IMR-90 (cell line): ENCODE measurements at regions not wholly inside any gene's neighbourhood (a gene's known extent, or its start where the extent isn't known, plus 50 kb on each side); places are given as distances from the start of the nearest gene placed in this dataset.

Experiments
- ATAC-seq: fragments of 200-7000 bp; cut with Tn5 transposase; 2 replicates; pipeline ENCODE4 v1.9.1; 2020; ENCODE audit warnings: low read depth, mild to moderate bottlenecking, moderate library complexity
- BruUV-seq: library from RNA; stranded (reverse); fragments of 400-500 nt; replicated peaks from 2 replicates; lab custom pipeline; 2021; lab: Mats Ljungman, UMichigan
- CTCF ChIA-PET: fragments of 300-600 bp; formaldehyde crosslinking; extraction: SDS; loops from one replicate; lab custom pipeline; 2021; ENCODE audit warnings: antibody characterized with exemption; lab: Yijun Ruan, JAX
- POLR2A ChIA-PET: fragments of 300-600 bp; sonication (Branson Sonifier 250); formaldehyde crosslinking; loops from one replicate; lab custom pipeline; 2022; ENCODE audit warnings: antibody characterized with exemption; ENCODE audit not compliant: unreplicated experiment; lab: Charles Lee
- DNase-seq: peaks from one replicate; pipeline ENCODE4 v3.0.0; 2013
- H2AFZ ChIP-seq: replicated peaks from 2 replicates; pipeline ENCODE3; 2013; ENCODE audit warnings: low read length, mild to moderate bottlenecking; ENCODE audit not compliant: poor library complexity
- H2AK5ac ChIP-seq: 2 replicates; pipeline ENCODE4 v1.6.1; 2013; ENCODE audit warnings: low read depth, low read length, inconsistent platforms
- H2AK9ac ChIP-seq: replicated peaks from 2 replicates; pipeline ENCODE3; 2013; ENCODE audit warnings: mild to moderate bottlenecking, low read depth, low read length, moderate library complexity; ENCODE audit not compliant: poor library complexity
- H2BK120ac ChIP-seq: 2 replicates; pipeline ENCODE4 v1.6.1; 2013; ENCODE audit warnings: low read depth, low read length, inconsistent platforms
- H2BK15ac ChIP-seq: 3 replicates; pipeline ENCODE4 v1.6.1; 2013; ENCODE audit warnings: low read depth, low read length, inconsistent platforms
- H2BK20ac ChIP-seq: 2 replicates; pipeline ENCODE4 v1.6.1; 2013; ENCODE audit warnings: low read depth, mild to moderate bottlenecking, inconsistent platforms, low read length, moderate library complexity
- H2BK5ac ChIP-seq: 2 replicates; pipeline ENCODE4 v1.6.1; 2013; ENCODE audit warnings: mild to moderate bottlenecking, low read depth, low read length, inconsistent platforms; ENCODE audit not compliant: poor library complexity, severe bottlenecking
- H3K14ac ChIP-seq: replicated peaks from 2 replicates; pipeline ENCODE4 v1.6.1; 2013; ENCODE audit warnings: low read depth, low read length, inconsistent platforms
- H3K18ac ChIP-seq: 2 replicates; pipeline ENCODE4 v1.6.1; 2013; ENCODE audit warnings: low read depth, low read length, control low read depth
- H3K23ac ChIP-seq: 2 replicates; pipeline ENCODE4 v1.6.1; 2013; ENCODE audit warnings: low read depth, low read length, inconsistent platforms
- H3K27ac ChIP-seq: 2 replicates; pipeline ENCODE4 v1.5.1; 2013; ENCODE audit warnings: mild to moderate bottlenecking, control low read depth, low read length; ENCODE audit not compliant: insufficient read depth
- H3K27me3 ChIP-seq: 2 replicates; pipeline ENCODE4 v1.6.1; 2013; ENCODE audit warnings: low read length; ENCODE audit not compliant: control insufficient read depth, insufficient read depth
- H3K36me3 ChIP-seq: 2 replicates; pipeline ENCODE4 v1.6.1; 2013; ENCODE audit warnings: low read length, mixed read lengths; ENCODE audit not compliant: control insufficient read depth, insufficient read depth
- H3K4ac ChIP-seq: 2 replicates; pipeline ENCODE4 v1.6.1; 2013; ENCODE audit warnings: low read depth, low read length, inconsistent platforms
- H3K4me1 ChIP-seq: 2 replicates; pipeline ENCODE4 v1.6.1; 2013; ENCODE audit warnings: low read length, mixed read lengths; ENCODE audit not compliant: control insufficient read depth, insufficient read depth
- H3K4me2 ChIP-seq: 2 replicates; pipeline ENCODE4 v1.6.1; 2013; ENCODE audit warnings: low read depth, mild to moderate bottlenecking, control low read depth, low read length, moderate library complexity
- H3K4me3 ChIP-seq: 2 replicates; pipeline ENCODE4 v1.5.1; 2013; ENCODE audit warnings: low read depth, mild to moderate bottlenecking, control low read depth, low read length, moderate library complexity; ENCODE audit not compliant: insufficient read depth
- H3K56ac ChIP-seq: 2 replicates; pipeline ENCODE4 v1.6.1; 2013; ENCODE audit warnings: low read length, inconsistent platforms; ENCODE audit not compliant: insufficient read depth; ENCODE audit errors: extremely low read depth
- H3K79me1 ChIP-seq, 2 experiments: 2 replicates each; pipeline ENCODE4 v1.6.1; 2013; ENCODE audit warnings: low read length in 2 of 2, inconsistent platforms in 1 of 2, low read depth in 1 of 2
- H3K9ac ChIP-seq: 2 replicates; pipeline ENCODE4 v1.6.1; 2013; ENCODE audit warnings: low read depth, low read length, control low read depth
- H3K9me1 ChIP-seq: 2 replicates; pipeline ENCODE4 v1.6.1; 2013; ENCODE audit warnings: low read length, inconsistent platforms; ENCODE audit not compliant: insufficient read depth
- H3K9me3 ChIP-seq: 2 replicates; pipeline ENCODE4 v1.6.1; 2013; ENCODE audit warnings: low read length; ENCODE audit not compliant: control insufficient read depth, insufficient read depth
- H4K20me1 ChIP-seq: 2 replicates; pipeline ENCODE4 v1.6.1; 2013; ENCODE audit warnings: low read length, inconsistent platforms; ENCODE audit not compliant: insufficient read depth
- H4K5ac ChIP-seq: 2 replicates; pipeline ENCODE4 v1.6.1; 2013; ENCODE audit warnings: mild to moderate bottlenecking, low read depth, low read length, control low read depth
- H4K8ac ChIP-seq, 2 experiments: 2 replicates each; pipeline ENCODE4 v1.6.1; 2013; ENCODE audit warnings: low read depth in 2 of 2, low read length in 2 of 2, control low read depth in 1 of 2, inconsistent platforms in 1 of 2
- H4K91ac ChIP-seq: 2 replicates; pipeline ENCODE4 v1.6.1; 2013; ENCODE audit warnings: low read depth, low read length, inconsistent platforms; ENCODE audit not compliant: insufficient read depth
- NFE2L2 ChIP-seq: fragments of 150-350 bp; IDR thresholded peaks from 2 replicates; pipeline ENCODE4 v1.6.1; 2016; ENCODE audit warnings: low read depth, mild to moderate bottlenecking, low read length
- RCOR1 ChIP-seq: IDR thresholded peaks from 2 replicates; pipeline ENCODE4 v1.6.1; 2012; ENCODE audit warnings: mild to moderate bottlenecking, low read length, improper control_type of control experiment; ENCODE audit not compliant: insufficient replicate concordance
- RFX5 ChIP-seq: IDR thresholded peaks from 2 replicates; pipeline ENCODE4 v1.8.0; 2012; ENCODE audit warnings: low read depth, mild to moderate bottlenecking, low read length, moderate library complexity
- SMC3 ChIP-seq: fragments of 150-350 bp; IDR thresholded peaks from 2 replicates; pipeline ENCODE4 v1.6.1; 2016; ENCODE audit warnings: low read depth, mild to moderate bottlenecking, antibody characterized with exemption, low read length, moderate library complexity
- WGBS, 2 experiments: methylation state at CpG; one replicate each; pipeline versions ENCODE4 v1.1.5 to v1.1.7; 2013; ENCODE audit warnings: missing lambda C conversion rate in 2 of 2; ENCODE audit not compliant: insufficient read length in 1 of 2; ENCODE audit errors: extremely low coverage in 2 of 2; 5-methylcytosine and 5-hydroxymethylcytosine counted together
- dilution Hi-C: fragments of 300-500 bp; cut with HindIII; formaldehyde crosslinking; loops from one replicate; pipeline ENCODE4 v1.14.3; 2018; ENCODE audit warnings: low sequenced_read_pairs; ENCODE audit not compliant: unreplicated experiment
- in situ Hi-C: fragments of 300-500 bp; cut with MboI; formaldehyde crosslinking; loops from 3 replicates; pipeline ENCODE4 v1.14.3; 2019; ENCODE audit warnings: low sequenced_read_pairs, inconsistent platforms, mixed read lengths
- intact Hi-C: fragments of 100-400 bp; cut with micrococcal nuclease; formaldehyde crosslinking; loops from 2 replicates; pipeline ENCODE4 v1.10.0; 2022
- TF ChIP-seq, protein P1 (sequence below): fragments of 150-350 bp; IDR thresholded peaks from 2 replicates; pipeline ENCODE4 v1.6.1; 2016; ENCODE audit warnings: low read depth, mild to moderate bottlenecking, low read length, moderate library complexity, borderline replicate concordance

GRCh38 chr10:131494451-131494850 lies 182.9 kb upstream of the TCERG1L start:
- intact Hi-C loops, result no loop called here
- Histone ChIP-seq H3K4me1 (no peaks in the 10 kb centered on the region), H3K79me1 (no peaks in the 10 kb centered on the region)

More at GRCh38 chr10:131494451-131494850, 182.9 kb upstream of the TCERG1L start:
- TF ChIP-seq, protein P1, sequence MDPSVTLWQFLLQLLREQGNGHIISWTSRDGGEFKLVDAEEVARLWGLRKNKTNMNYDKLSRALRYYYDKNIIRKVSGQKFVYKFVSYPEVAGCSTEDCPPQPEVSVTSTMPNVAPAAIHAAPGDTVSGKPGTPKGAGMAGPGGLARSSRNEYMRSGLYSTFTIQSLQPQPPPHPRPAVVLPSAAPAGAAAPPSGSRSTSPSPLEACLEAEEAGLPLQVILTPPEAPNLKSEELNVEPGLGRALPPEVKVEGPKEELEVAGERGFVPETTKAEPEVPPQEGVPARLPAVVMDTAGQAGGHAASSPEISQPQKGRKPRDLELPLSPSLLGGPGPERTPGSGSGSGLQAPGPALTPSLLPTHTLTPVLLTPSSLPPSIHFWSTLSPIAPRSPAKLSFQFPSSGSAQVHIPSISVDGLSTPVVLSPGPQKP, result no peak
- no peak for TF ChIP-seq RCOR1
- TF ChIP-seq SMC3, result no peak
- no peak for TF ChIP-seq RFX5
- no peak for TF ChIP-seq NFE2L2
- ChIA-PET CTCF (no interaction called here), POLR2A (no interaction called here)
- H3K9me1 ChIP-seq, result no peaks in the 10 kb centered on the region
- ATAC-seq (no peak), DNase-seq (no peak)
- H4K8ac ChIP-seq, result no peak overlapping the region
- peaks cover 48% of the 10 kb centered on the region for H3K9me3 ChIP-seq
- no peak overlapping the region for H3K4ac ChIP-seq
- no peak overlapping the region for H3K4me3 ChIP-seq
- H2BK120ac ChIP-seq, result no peak overlapping the region
- H4K20me1 ChIP-seq, result no peaks in the 10 kb centered on the region
- H4K5ac ChIP-seq, result no peak overlapping the region
- no peak overlapping the region for H3K9ac ChIP-seq
- no peaks in the 10 kb centered on the region for H3K27me3 ChIP-seq
- H3K23ac ChIP-seq, result no peak overlapping the region
- no peak overlapping the region for H2BK15ac ChIP-seq
- dilution Hi-C loops (no loop called here), in situ Hi-C loops (no loop called here)
- H2AK5ac ChIP-seq, result no peak overlapping the region
- H3K4me2 ChIP-seq, result no peak overlapping the region
- H4K91ac ChIP-seq, result no peak overlapping the region
- H2BK20ac ChIP-seq, result no peak overlapping the region
- H2AK9ac ChIP-seq, result no peak overlapping the region
- no peak overlapping the region for H3K56ac ChIP-seq
- 50% methylated on average over 1 of the region's 5 CpGs; no CpG with 5 or more reads in 1 of the 2 experiments for WGBS, 2 experiments
- no peak overlapping the region for H2AFZ ChIP-seq
- H3K18ac ChIP-seq, result no peak overlapping the region
- no TSS peak for BruUV-seq
- no peak overlapping the region for H3K14ac ChIP-seq
- H3K27ac ChIP-seq, result no peak overlapping the region
- no peaks in the 10 kb centered on the region for H3K36me3 ChIP-seq
- H2BK5ac ChIP-seq, result no peak overlapping the region
